ENCODE measurements at regions not wholly inside any gene's neighbourhood (a gene's known extent, or its start where the extent isn't known, plus 50 kb on each side); places are given as distances from the start of the nearest gene placed in this dataset.

DNA sequence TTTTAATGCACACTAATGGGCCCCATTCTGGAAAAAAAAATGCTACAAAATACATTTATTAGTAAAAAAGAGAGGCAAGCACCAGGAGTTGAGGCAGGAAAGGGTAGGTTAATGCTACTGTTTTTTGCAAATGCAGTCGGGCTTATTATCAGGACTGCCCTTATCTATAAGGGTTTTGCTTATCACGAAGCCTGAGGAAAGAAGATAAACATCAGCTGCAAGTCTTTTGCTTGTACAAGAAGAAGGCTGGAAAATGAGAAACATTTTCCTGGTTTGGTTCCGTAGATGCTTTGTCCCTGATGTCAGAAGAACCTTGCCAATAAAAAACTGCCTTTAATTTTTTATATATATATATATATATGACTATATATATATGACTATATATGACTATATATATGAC, 189.3 kb upstream of the VGLL2 start:
- TF ChIP-seq, protein P1, sequence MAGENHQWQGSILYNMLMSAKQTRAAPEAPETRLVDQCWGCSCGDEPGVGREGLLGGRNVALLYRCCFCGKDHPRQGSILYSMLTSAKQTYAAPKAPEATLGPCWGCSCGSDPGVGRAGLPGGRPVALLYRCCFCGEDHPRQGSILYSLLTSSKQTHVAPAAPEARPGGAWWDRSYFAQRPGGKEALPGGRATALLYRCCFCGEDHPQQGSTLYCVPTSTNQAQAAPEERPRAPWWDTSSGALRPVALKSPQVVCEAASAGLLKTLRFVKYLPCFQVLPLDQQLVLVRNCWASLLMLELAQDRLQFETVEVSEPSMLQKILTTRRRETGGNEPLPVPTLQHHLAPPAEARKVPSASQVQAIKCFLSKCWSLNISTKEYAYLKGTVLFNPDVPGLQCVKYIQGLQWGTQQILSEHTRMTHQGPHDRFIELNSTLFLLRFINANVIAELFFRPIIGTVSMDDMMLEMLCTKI (IDR thresholded peaks at IDR 0.05; ENCODE audit: partially characterized antibody), result no peak
- no peak for TF ChIP-seq SMC3 (conservative IDR thresholded peaks at IDR 0.05; ENCODE audit: insufficient read depth, low read depth, low read length)
- TF ChIP-seq TRIM24 (IDR thresholded peaks at IDR 0.05), result no peak
- no peak for TF ChIP-seq WHSC1 (IDR thresholded peaks at IDR 0.05; ENCODE audit: low read length)
- no peak for TF ChIP-seq POLR2AphosphoS5 (IDR thresholded peaks at IDR 0.05; ENCODE audit: control insufficient read depth, insufficient read depth, low read depth, low read length)
